ENCODE measurements at regions not wholly inside any gene's neighbourhood (a gene's known extent, or its start where the extent isn't known, plus 50 kb on each side); places are given as distances from the start of the nearest gene placed in this dataset.

DNA sequence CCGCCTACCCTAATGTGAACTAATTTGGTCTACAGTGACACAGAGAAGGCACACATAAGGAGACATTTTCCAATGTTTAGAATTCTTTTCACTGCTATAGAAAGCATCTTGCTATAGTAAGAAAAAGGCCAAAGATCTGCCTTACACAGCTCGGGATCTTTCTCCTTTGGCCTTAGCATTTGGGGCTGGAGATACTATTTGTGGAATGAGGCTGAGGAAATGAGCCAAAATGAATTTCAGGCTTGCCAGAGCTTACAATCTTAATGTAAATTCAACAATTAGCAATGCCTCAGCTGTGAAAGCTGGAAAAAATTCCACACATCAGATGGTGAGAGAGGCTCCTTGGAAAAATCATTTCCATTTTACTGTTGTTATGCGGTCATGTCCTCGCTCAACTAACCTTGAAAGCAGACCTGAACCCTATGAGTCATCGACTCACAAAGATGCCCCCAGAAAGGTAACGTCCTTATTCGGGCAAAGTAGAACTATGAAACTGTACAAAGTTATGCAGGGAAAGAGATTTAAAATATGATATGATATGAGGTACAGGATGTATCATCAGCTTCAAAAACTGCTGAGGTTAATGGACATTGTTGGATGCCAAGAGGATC lies 324.5 kb upstream of the NBEA start:
- TF ChIP-seq, protein P1, sequence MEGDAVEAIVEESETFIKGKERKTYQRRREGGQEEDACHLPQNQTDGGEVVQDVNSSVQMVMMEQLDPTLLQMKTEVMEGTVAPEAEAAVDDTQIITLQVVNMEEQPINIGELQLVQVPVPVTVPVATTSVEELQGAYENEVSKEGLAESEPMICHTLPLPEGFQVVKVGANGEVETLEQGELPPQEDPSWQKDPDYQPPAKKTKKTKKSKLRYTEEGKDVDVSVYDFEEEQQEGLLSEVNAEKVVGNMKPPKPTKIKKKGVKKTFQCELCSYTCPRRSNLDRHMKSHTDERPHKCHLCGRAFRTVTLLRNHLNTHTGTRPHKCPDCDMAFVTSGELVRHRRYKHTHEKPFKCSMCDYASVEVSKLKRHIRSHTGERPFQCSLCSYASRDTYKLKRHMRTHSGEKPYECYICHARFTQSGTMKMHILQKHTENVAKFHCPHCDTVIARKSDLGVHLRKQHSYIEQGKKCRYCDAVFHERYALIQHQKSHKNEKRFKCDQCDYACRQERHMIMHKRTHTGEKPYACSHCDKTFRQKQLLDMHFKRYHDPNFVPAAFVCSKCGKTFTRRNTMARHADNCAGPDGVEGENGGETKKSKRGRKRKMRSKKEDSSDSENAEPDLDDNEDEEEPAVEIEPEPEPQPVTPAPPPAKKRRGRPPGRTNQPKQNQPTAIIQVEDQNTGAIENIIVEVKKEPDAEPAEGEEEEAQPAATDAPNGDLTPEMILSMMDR (conservative IDR thresholded peaks at IDR 0.05), result no peak
- no peak for TF ChIP-seq EZH2 (IDR thresholded peaks at IDR 0.05; ENCODE audit: low read depth)
